Tibial nerve (tissue), 3 donors: ENCODE measurements at regions not wholly inside any gene's neighbourhood (a gene's known extent, or its start where the extent isn't known, plus 50 kb on each side); places are given as distances from the start of the nearest gene placed in this dataset.

Experiments
- CTCF ChIP-seq, 5 experiments: fragments of 200-600 bp in 3 of 5; fragments of 450-650 bp in 2 of 5; sonication (generic) in 3 of 5; IDR thresholded peaks; one replicate each; pipeline ENCODE4 v1.5.1; 2016 to 2019; ENCODE audit warnings: antibody characterized with exemption in 5 of 5, mild to moderate bottlenecking in 3 of 5, moderate library complexity in 2 of 5
- POLR2A ChIP-seq, 2 donors: fragments of 450-650 bp; IDR thresholded peaks; one replicate each; pipeline ENCODE4 v1.6.1; 2017; ENCODE audit warnings: antibody characterized with exemption in 2 of 2, mild to moderate bottlenecking in 2 of 2, moderate library complexity in 2 of 2

GRCh38 chr17:72491102-72491501, 370.3 kb downstream of the SOX9 start:
- TF ChIP-seq CTCF (IDR thresholded peaks at IDR 0.05) (no peak), POLR2A (IDR thresholded peaks at IDR 0.05) (no peak)
